GM12878 (cell line): ENCODE measurements at regions not wholly inside any gene's neighbourhood (a gene's known extent, or its start where the extent isn't known, plus 50 kb on each side); places are given as distances from the start of the nearest gene placed in this dataset.

ENCODE experiments used
- ATAC-seq: fragments of 200-7000 bp; cut with Tn5 transposase; 3 replicates; pipeline ENCODE4 v1.9.1; 2020; ENCODE audit warnings: mild to moderate bottlenecking, moderate library complexity
- BruUV-seq: library from RNA; stranded (reverse); fragments of 400-500 nt; replicated peaks from 2 replicates; lab custom pipeline; 2021; lab: Mats Ljungman, UMichigan
- CTCF ChIA-PET: fragments of 300-600 bp; sonication (Branson Sonifier 250); formaldehyde crosslinking; extraction: SDS; loops from one replicate; lab custom pipeline; 2021; ENCODE audit warnings: inconsistent platforms; lab: Yijun Ruan, JAX
- POLR2A ChIA-PET: fragments of 350-600 bp; formaldehyde crosslinking; extraction: SDS; loops from one replicate; lab custom pipeline; 2021; ENCODE audit warnings: inconsistent platforms; lab: Charles Lee
- RAD21 ChIA-PET: fragments of 300-600 bp; sonication (Branson Sonifier 250); formaldehyde crosslinking; loops from one replicate; lab custom pipeline; 2023; ENCODE audit warnings: antibody characterized with exemption; ENCODE audit not compliant: unreplicated experiment; lab: Charles Lee
- SMC1A ChIA-PET: fragments of 300-600 bp; sonication (Branson Sonifier 250); formaldehyde crosslinking; loops from one replicate; lab custom pipeline; 2023; ENCODE audit not compliant: unreplicated experiment, uncharacterized antibody; lab: Charles Lee
- DNase-seq: peaks from one replicate; pipeline ENCODE4 v3.0.0-alpha.2; 2011; ENCODE audit warnings: low read depth, low spot score
- FAIRE-seq: peaks from 3 replicates; lab custom pipeline; 2011; peaks lifted over from hg19 to GRCh38; lab: Jason Lieb, UNC
- H2AFZ ChIP-seq: 2 replicates; pipeline ENCODE4 v1.6.0; 2011; ENCODE audit warnings: low read depth, low read length, control low read depth; ENCODE audit not compliant: control insufficient read depth
- H3K27ac ChIP-seq: 2 replicates; pipeline ENCODE4 v1.5.1; 2011; ENCODE audit warnings: control low read depth; ENCODE audit not compliant: control insufficient read depth, insufficient read depth
- H3K27me3 ChIP-seq, 2 experiments: replicated peaks in 1 of 2; 2 replicates each; pipeline versions ENCODE4 v1.6.0 to v1.6.1; 2011; ENCODE audit warnings: low read length in 1 of 2; ENCODE audit not compliant: control insufficient read depth in 2 of 2, insufficient read depth in 2 of 2
- H3K36me3 ChIP-seq, 2 experiments: 2 replicates each; pipeline ENCODE4 v1.5.1; 2011; ENCODE audit warnings: low read length in 1 of 2; ENCODE audit not compliant: control insufficient read depth in 2 of 2, insufficient read depth in 2 of 2
- H3K4me1 ChIP-seq: 2 replicates; pipeline ENCODE4 v1.6.1; 2011; ENCODE audit warnings: mild to moderate bottlenecking, low read length, moderate library complexity, mixed read lengths; ENCODE audit not compliant: control insufficient read depth, insufficient read depth
- H3K4me2 ChIP-seq: 2 replicates; pipeline ENCODE4 v1.6.0; 2011; ENCODE audit warnings: control low read depth; ENCODE audit not compliant: control insufficient read depth, insufficient read depth
- H3K4me3 ChIP-seq: fragments of 200-600 bp; sonication (generic); 2 replicates; pipeline ENCODE4 v1.5.1; 2016
- H3K79me2 ChIP-seq: 2 replicates; pipeline ENCODE4 v1.6.0; 2011; ENCODE audit warnings: low read length; ENCODE audit not compliant: control insufficient read depth, insufficient read depth
- H3K9ac ChIP-seq: 2 replicates; pipeline ENCODE4 v1.8.0; 2011; ENCODE audit warnings: low read length, control low read depth, mixed read lengths; ENCODE audit not compliant: control insufficient read depth, insufficient read depth
- H3K9me3 ChIP-seq: replicated peaks from 3 replicates; pipeline ENCODE4 v1.5.1; 2011; ENCODE audit warnings: mild to moderate bottlenecking, low read length; ENCODE audit not compliant: control insufficient read depth, insufficient read depth
- H4K20me1 ChIP-seq: 2 replicates; pipeline ENCODE4 v1.6.0; 2011; ENCODE audit not compliant: control insufficient read depth, insufficient read depth
- BCL3 ChIP-seq: IDR thresholded peaks from 2 replicates; pipeline ENCODE4 v1.6.1; 2011; ENCODE audit warnings: borderline replicate concordance, low read depth, mild to moderate bottlenecking, moderate library complexity, low read length; ENCODE audit not compliant: insufficient read depth, poor library complexity, severe bottlenecking
- CBX3 ChIP-seq: fragments of 200-600 bp; sonication (generic); IDR thresholded peaks from 2 replicates; pipeline ENCODE4 v1.6.1; 2016; ENCODE audit warnings: low read depth, borderline replicate concordance
- CHD1 ChIP-seq: IDR thresholded peaks from 2 replicates; pipeline ENCODE4 v1.6.1; 2012; ENCODE audit warnings: low read depth, low read length, improper control_type of control experiment
- IKZF1 ChIP-seq: fragments of 450-650 bp; conservative IDR thresholded peaks from 2 replicates; pipeline ENCODE4 v1.6.1; 2017; ENCODE audit warnings: antibody characterized with exemption, mild to moderate bottlenecking
- LARP7 ChIP-seq: fragments of 450-650 bp; IDR thresholded peaks from 2 replicates; pipeline ENCODE4 v1.6.1; 2017; ENCODE audit warnings: mild to moderate bottlenecking
- PBX3 ChIP-seq: IDR thresholded peaks from 2 replicates; pipeline ENCODE4 v1.6.1; 2011; ENCODE audit warnings: mild to moderate bottlenecking, low read depth, low read length, moderate library complexity; ENCODE audit not compliant: insufficient replicate concordance
- POLR2A ChIP-seq: IDR thresholded peaks from 2 replicates; pipeline ENCODE4 v1.6.1; 2011; ENCODE audit warnings: low read depth, mild to moderate bottlenecking, low read length
- RELB ChIP-seq: fragments of 450-650 bp; IDR thresholded peaks from 2 replicates; pipeline ENCODE4 v1.6.1; 2017; ENCODE audit warnings: low read depth, mild to moderate bottlenecking, moderate library complexity
- SMARCA5 ChIP-seq: fragments of 450-650 bp; IDR thresholded peaks from 2 replicates; pipeline ENCODE4 v1.6.1; 2017; ENCODE audit warnings: mild to moderate bottlenecking
- STAT3 ChIP-seq: IDR thresholded peaks from 2 replicates; pipeline ENCODE4 v1.6.1; 2011; ENCODE audit warnings: low read depth, low read length, improper control_type of control experiment
- TBL1XR1 ChIP-seq: IDR thresholded peaks from 2 replicates; pipeline ENCODE4 v1.6.1; 2012; ENCODE audit warnings: low read depth, low read length, improper control_type of control experiment
- USF2 ChIP-seq: IDR thresholded peaks from 2 replicates; pipeline ENCODE4 v1.6.1; 2011; ENCODE audit warnings: low read depth, low read length, improper control_type of control experiment, borderline replicate concordance
- ZNF207 ChIP-seq: fragments of 450-650 bp; IDR thresholded peaks from 2 replicates; pipeline ENCODE4 v1.6.1; 2014; ENCODE audit warnings: antibody characterized with exemption, mild to moderate bottlenecking, borderline replicate concordance
- WGBS: methylation state at CpG from one replicate; pipeline ENCODE4 v1.1.6; 2016; ENCODE audit warnings: low lambda C conversion rate; ENCODE audit not compliant: insufficient replicate concordance, insufficient coverage; ENCODE audit errors: missing lambda C conversion rate; 5-methylcytosine and 5-hydroxymethylcytosine counted together
- in situ Hi-C: fragments of 300-500 bp; cut with MboI; formaldehyde crosslinking; loops from 9 replicates; pipeline ENCODE4 v1.14.3; 2018; ENCODE audit warnings: mixed read lengths
- intact Hi-C: fragments of 100-400 bp; cut with micrococcal nuclease; formaldehyde crosslinking; loops from one replicate; pipeline ENCODE4 v1.14.2; 2022; ENCODE audit not compliant: unreplicated experiment

GRCh38 chr22:27193215-27193614 is 535.8 kb downstream of the MIAT start:
- FAIRE-seq = no peak
- intact Hi-C loops = no loop called here
- ChIA-PET POLR2A (no interaction called here), SMC1A (no interaction called here), RAD21 (no interaction called here), CTCF (no interaction called here)
- Histone ChIP-seq H3K27ac (no peak overlapping the region), H3K4me2 (no peak overlapping the region), H3K4me3 (no peak overlapping the region), H3K4me1 (no peaks in the 10 kb centered on the region), H3K79me2 (no peaks in the 10 kb centered on the region), H3K9me3 (no peaks in the 10 kb centered on the region; the same call in 2 of the 3 replicates), H3K36me3 (no peaks in the 10 kb centered on the region), H3K27me3 (no peaks in the 10 kb centered on the region), H4K20me1 (no peaks in the 10 kb centered on the region), H2AFZ (no peak overlapping the region), H3K9ac (no peak overlapping the region)
- DNase-seq = no peak
- no peak for ATAC-seq
- TF ChIP-seq STAT3 (no peak), RELB (no peak), POLR2A (no peak), ZNF207 (no peak), PBX3 (no peak), CBX3 (no peak), CHD1 (no peak), BCL3 (no peak), USF2 (no peak), TBL1XR1 (no peak), SMARCA5 (no peak), LARP7 (no peak), IKZF1 (no peak)
- BruUV-seq = no TSS peak
- WGBS = 12% methylated on average over 6 of the region's 6 CpGs
- in situ Hi-C loops = no loop called here
